ENCODE measurements at regions not wholly inside any gene's neighbourhood (a gene's known extent, or its start where the extent isn't known, plus 50 kb on each side); places are given as distances from the start of the nearest gene placed in this dataset.

- WGBS (ENCODE audit: extremely low coverage, insufficient read length, low lambda C conversion rate) = no CpG with 5 or more reads among the region's 6 CpGs
- H4K5ac ChIP-seq (ENCODE audit: insufficient read length, low read depth, low read length) = no peak overlapping the region
- Mint-ChIP-seq H3K4me1 (peaks cover 7 to 14% of the 10 kb centered on the region in 2 experiments), H3K4me3 (no peak overlapping the region), H3K27me3 (ENCODE audit: low read depth) (no peaks in the 10 kb centered on the region), H3K9me3 (no peaks in the 10 kb centered on the region; a peak in 1 of 5 replicates), H3K27ac (no peak overlapping the region), H3K36me3 (ENCODE audit: insufficient read depth in 1 of 3, low read depth in 3 of 3) (peaks cover 0 to 1% (median 0%) of the 10 kb centered on the region in 3 experiments; a peak in 1 of 7 replicates)
- no peak overlapping the region for H3K9ac ChIP-seq (ENCODE audit: extremely low read depth, insufficient read length, low read length)
- H4K8ac ChIP-seq (replicated peaks; ENCODE audit: insufficient read length, low read depth, low read length) = no peak overlapping the region
- no peak overlapping the region for H3K23ac ChIP-seq (ENCODE audit: insufficient read length, low read depth, low read length)
- no peaks in the 10 kb centered on the region for H3K79me1 ChIP-seq (ENCODE audit: insufficient read depth, low read depth, low read length, poor library complexity, severe bottlenecking)
- no peak overlapping the region for H2BK20ac ChIP-seq (ENCODE audit: low read depth, low read length, poor library complexity, severe bottlenecking)
- no peak overlapping the region for H2AFZ ChIP-seq (ENCODE audit: low read length)
- H3K4me2 ChIP-seq (ENCODE audit: insufficient read depth, insufficient read length, low read length) = no peak overlapping the region
- H3K56ac ChIP-seq (ENCODE audit: insufficient read length, low read depth, low read length) = no peak overlapping the region
- H3K23me2 ChIP-seq (ENCODE audit: insufficient read length, low read depth, low read length, poor library complexity, severe bottlenecking) = no peaks in the 10 kb centered on the region
- H4K20me1 ChIP-seq (ENCODE audit: control insufficient read depth, insufficient read depth, insufficient read length) = no peaks in the 10 kb centered on the region
- H3K27me3 ChIP-seq (ENCODE audit: insufficient read depth, low read length) = no peaks in the 10 kb centered on the region
- no peak overlapping the region for H2BK15ac ChIP-seq (ENCODE audit: low read depth, low read length)
- H4K91ac ChIP-seq (ENCODE audit: insufficient read length, low read depth, low read length) = no peak overlapping the region
- no peak for DNase-seq
- H3K9me3 ChIP-seq (ENCODE audit: control insufficient read depth, low read depth, low read length) = no peaks in the 10 kb centered on the region
- H3K4me1 ChIP-seq (ENCODE audit: insufficient read depth, low read length) = no peaks in the 10 kb centered on the region
- no peak overlapping the region for H3K14ac ChIP-seq (ENCODE audit: insufficient read depth, low read length)
- no peak overlapping the region for H3K27ac ChIP-seq (ENCODE audit: insufficient read length, low read depth, low read length)
- no peak overlapping the region for H2BK12ac ChIP-seq (ENCODE audit: insufficient read length, low read depth, low read length)
- TF ChIP-seq, protein P1, sequence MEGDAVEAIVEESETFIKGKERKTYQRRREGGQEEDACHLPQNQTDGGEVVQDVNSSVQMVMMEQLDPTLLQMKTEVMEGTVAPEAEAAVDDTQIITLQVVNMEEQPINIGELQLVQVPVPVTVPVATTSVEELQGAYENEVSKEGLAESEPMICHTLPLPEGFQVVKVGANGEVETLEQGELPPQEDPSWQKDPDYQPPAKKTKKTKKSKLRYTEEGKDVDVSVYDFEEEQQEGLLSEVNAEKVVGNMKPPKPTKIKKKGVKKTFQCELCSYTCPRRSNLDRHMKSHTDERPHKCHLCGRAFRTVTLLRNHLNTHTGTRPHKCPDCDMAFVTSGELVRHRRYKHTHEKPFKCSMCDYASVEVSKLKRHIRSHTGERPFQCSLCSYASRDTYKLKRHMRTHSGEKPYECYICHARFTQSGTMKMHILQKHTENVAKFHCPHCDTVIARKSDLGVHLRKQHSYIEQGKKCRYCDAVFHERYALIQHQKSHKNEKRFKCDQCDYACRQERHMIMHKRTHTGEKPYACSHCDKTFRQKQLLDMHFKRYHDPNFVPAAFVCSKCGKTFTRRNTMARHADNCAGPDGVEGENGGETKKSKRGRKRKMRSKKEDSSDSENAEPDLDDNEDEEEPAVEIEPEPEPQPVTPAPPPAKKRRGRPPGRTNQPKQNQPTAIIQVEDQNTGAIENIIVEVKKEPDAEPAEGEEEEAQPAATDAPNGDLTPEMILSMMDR (conservative IDR thresholded peaks at IDR 0.05) = no peak
- no peak overlapping the region for H3T11ph ChIP-seq (ENCODE audit: low read length)
- H3K4ac ChIP-seq (ENCODE audit: low read depth, low read length) = no peak overlapping the region
- H2BK5ac ChIP-seq (ENCODE audit: insufficient read length, low read length) = no peak overlapping the region
- no peak overlapping the region for H3K18ac ChIP-seq (ENCODE audit: insufficient read length, low read depth, low read length)
- no peak overlapping the region for H2BK120ac ChIP-seq (ENCODE audit: low read depth, low read length, poor library complexity, severe bottlenecking)
- H2AK5ac ChIP-seq (ENCODE audit: insufficient read length, low read length) = no peak overlapping the region
- H3K79me2 ChIP-seq (ENCODE audit: insufficient read depth, low read length) = no peaks in the 10 kb centered on the region
Measured at GRCh38 chr15:61700803-61701202, 359.4 kb downstream of the VPS13C start.
